HG02623 (cell line): ENCODE measurements at regions not wholly inside any gene's neighbourhood (a gene's known extent, or its start where the extent isn't known, plus 50 kb on each side); places are given as distances from the start of the nearest gene placed in this dataset.
"Not testable (repeated sequence)": the region's sequence is repeated elsewhere in the genome, so short reads cannot be mapped to it uniquely, and the experiment has no call there.

Source experiments
- ATAC-seq: cut with Tn5 transposase; IDR thresholded peaks from one replicate; pipeline ENCODE4 v1.9.1; 2021; ENCODE audit warnings: moderate library complexity; ENCODE audit not compliant: unreplicated experiment

GRCh38 chr2:215565897-215566296 lies 130.0 kb upstream of the FN1 start:
- no peak for ATAC-seq

DNA sequence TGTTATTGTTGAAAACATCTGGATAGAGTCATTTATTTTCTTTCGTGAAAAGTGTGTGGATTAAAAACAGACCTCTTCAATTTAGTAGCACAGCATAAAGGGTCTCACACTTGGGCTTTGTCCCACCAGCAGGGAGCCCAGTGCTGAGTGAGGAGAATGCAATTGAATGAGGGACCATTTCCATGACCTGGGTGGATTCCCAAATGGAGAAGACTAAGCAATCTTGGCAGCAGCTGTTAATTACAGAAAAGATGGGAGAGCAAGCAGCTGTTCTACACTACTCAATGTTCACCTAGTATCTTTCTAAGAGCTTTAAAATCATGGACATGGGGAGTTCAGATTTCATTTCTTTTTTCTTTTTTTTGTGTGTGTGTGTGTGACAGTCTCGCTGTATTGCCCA lies 121.8 kb upstream of the FN1 start:
- ATAC-seq: no peak

- ATAC-seq: no peak
Measured at GRCh38 chr2:215556979-215557378, 121.1 kb upstream of the FN1 start.

DNA sequence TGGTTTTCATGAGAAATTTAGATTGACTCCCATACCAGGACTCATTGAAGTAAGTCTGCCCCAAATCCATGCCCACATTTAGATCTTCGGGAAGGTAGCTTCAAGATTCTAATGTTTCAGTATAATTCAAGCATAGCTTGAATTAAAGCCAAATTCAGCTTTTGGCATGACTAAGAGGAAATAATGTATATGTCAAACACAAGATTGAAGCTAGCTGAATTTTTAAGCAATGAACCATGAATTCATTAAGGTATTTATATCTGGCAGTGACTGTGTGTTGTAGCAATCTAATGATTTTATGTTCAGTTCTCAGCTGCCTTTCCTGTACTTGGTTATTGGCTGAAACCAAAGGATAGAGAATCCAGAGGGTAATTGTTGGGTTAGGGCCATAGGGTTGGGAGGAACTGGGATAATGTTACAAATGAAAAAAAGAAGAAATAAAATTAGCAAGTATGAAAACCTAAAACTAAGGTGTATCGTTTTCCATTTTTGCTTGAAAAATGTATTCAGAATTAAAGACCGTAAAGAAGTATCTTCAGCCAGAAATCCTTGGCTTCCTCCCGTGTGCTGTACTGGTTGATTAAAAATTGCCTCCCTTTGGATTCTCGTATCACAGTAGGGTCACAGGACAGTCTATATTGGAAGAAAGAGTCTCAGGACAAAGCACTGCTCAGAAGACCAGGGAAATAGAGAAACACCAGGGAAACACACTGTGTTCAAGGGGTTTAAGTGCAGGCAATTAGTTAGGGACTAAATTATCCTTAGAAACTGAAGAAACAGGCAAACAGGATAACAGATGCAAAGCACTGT lies 119.0 kb upstream of the FN1 start:
- no peak for ATAC-seq

DNA sequence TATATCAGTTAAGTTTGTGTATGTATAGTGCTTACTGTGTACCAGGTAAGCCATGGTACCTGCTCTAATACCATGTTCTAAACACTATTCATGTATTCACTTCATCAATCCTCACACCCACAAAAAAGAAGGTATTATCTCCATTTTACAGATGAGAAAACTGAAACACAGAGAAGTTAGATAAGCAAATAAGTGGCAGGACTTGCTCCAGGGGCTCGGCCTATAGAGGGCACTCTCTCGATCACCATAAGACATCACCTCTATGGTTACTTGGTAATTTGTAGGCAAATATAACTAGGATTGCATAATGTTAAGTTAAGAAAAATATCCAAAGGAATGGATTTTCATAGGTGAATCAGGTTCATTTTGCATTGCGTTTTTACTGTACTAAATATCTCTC lies 118.1 kb upstream of the FN1 start:
- ATAC-seq: no peak

- ATAC-seq: no peak
Measured at GRCh38 chr2:215552144-215552580, 116.3 kb upstream of the FN1 start.

GRCh38 chr2:215550331-215550730 lies 114.5 kb upstream of the FN1 start:
- ATAC-seq: no peak

GRCh38 chr2:215548714-215549113 lies 112.8 kb upstream of the FN1 start:
- no peak for ATAC-seq

DNA sequence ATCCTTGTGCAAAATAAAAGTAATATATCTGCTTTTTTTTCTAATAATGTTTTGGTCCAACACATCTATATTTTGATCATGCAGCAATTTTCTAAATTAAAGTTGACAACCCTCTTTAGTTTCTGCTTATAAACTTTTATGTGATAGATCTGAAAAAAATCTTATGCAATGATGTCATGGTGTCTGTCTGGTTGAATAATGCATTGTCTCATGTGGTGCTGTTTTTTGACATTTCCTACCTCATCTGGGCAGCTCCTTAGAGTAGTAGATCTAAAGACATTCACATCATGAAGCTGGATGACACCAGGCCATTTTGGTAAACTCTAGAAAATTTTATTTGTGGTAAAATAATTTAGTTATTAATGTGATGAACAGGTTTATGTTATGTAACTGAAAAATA lies 106.8 kb upstream of the FN1 start:
- ATAC-seq: no peak

- ATAC-seq: no peak
Measured at GRCh38 chr2:215540658-215541057, 104.8 kb upstream of the FN1 start.

DNA sequence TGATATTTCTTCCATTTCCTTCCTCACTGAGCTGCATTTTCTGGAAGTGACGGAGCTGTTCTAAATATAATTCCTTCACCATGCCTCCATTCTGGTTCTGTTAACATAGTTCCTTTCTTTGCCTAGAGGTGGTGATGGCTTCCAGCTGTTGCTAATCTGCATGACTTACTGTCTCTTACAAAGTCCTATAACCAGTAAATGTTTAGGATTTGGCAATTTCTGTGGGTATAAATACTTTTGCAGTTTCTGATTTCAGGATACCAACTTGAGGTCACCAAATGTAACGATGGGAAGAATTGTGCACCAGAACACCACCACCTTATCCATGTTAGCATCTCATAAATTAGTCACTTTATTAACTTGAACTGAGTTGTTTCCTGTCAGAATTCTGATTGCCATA lies 101.7 kb upstream of the FN1 start:
- ATAC-seq: no peak

DNA sequence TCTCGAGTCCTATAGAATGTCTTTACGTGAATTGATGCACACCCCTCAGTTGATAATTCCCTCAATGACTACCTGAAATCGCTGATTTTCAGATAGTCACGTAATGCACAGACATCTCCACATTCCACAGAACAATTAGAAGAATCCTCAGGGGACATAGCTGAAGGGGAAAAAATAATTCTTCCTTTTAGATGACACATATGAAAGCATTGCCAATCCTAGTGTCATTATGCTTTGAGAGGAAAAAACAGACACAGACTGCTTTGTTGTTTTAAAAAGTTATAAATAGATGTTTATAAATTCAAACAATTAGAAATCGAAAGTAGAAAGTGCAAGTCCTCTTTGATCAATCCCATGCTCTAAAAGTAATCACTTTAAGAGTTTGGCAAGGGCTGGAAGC lies 100.6 kb upstream of the FN1 start:
- no peak for ATAC-seq

GRCh38 chr2:215535741-215536140 lies 99.9 kb upstream of the FN1 start:
- ATAC-seq: no peak

DNA sequence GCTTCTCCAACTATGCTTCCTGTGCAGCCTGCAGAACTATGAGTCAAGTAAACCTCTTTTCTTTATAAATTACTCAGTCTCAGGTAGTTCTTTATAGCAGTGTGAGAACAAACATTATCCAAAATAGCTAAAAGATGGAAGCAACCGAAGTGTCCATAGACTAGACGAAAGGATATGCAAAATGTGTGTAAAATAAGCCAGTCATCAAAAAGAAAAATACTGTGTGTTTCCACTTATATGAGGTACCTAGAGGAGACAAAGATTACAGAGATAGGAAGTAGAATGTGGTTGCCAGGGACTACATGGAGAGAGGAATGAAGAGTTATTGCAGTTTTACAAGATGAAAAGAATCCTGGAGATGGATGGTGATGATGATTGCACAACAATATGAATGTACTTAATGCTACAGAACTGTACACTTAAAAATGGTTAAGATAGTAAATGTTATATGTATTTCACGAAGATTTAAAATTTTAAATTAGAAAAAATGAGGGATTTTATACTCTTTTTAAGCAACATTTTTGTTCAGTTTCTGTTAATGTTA lies 99.3 kb upstream of the FN1 start:
- ATAC-seq: no peak

- not testable (repeated sequence) for ATAC-seq
Measured at GRCh38 chr2:215533716-215534115, 97.8 kb upstream of the FN1 start.

DNA sequence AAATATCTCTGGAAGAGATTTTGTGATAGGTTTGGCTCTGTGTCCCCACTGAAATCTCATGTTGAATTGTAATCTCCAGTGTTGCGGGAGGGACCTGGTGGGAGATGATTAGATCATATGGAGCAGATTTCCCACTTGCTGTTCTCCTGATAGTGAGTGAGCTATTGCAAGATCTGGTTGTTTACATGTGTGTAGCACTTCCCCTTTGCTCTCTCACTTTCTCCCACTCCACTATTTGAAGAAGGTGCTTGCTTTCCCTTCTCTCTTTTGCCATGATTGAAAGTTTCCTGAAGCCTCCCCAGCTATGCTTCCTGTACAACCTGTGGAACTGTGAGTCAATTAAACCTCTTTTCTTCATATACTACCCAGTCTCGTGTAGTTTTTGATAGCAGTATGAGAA lies 97.0 kb upstream of the FN1 start:
- ATAC-seq: no peak

- ATAC-seq: no peak
Measured at GRCh38 chr2:215531284-215531683, 95.4 kb upstream of the FN1 start.

- no peak for ATAC-seq
Measured at GRCh38 chr2:215530191-215530968, 94.5 kb upstream of the FN1 start.

GRCh38 chr2:215529271-215529670 lies 93.4 kb upstream of the FN1 start:
- ATAC-seq: no peak

GRCh38 chr2:215528555-215528954 lies 92.7 kb upstream of the FN1 start:
- ATAC-seq: no peak

DNA sequence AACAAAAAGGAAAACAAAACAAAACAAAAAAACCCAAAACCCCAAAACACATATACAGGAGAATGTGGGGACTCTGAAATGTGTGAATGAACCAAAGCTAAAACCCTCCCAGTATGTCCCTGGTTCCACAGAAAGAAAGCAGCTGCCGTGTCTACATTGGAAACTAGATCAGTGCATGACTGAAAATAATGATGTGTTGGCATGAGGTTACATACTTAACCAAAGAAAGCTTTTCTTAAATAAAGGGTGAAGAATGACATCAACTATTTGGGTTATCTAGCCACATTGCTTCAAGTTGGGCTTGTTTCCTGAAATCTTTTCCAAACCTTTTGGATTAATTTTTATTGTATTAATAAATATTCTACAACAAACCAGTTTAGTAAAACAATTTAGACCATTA lies 91.9 kb upstream of the FN1 start:
- ATAC-seq: no peak

DNA sequence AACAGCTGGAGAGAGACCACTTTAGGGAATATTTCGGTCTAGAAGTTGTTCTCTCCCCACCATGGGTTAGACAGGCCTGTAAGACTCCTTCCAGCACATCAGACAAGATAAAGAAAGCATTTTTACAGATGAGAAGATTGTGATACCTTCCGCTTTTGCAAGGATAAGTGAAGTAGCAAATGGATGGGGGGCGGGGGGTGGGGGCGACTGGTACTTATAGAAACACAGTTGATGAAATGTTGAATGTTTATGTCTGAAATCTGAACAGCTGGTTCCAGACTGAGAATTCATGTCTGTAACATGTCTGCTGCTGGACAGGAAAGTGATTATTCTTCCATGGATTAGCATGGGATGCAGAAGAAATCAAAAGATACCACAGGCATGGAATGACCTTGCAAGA lies 90.5 kb upstream of the FN1 start:
- ATAC-seq: no peak
